ENCODE measurements at regions not wholly inside any gene's neighbourhood (a gene's known extent, or its start where the extent isn't known, plus 50 kb on each side); places are given as distances from the start of the nearest gene placed in this dataset.

DNA sequence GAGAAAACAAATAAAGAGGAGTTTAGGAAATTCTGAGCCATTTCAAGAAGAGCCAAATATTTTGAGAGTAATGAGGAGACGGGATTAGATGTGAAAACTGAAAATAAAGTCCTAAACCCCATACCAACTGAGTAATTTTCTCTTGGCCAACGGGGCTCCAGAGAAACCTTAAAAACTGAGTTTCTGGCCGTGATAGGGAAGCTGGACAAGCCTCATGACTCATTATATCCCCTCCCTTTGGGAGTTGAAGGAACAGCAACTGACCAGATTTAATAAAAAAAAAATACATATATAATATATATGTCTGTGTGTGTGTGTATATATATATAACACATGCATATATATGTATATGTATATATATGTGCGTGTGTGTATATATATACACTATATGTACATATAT lies 119.6 kb downstream of the PRDM9 start:
- TF ChIP-seq, protein P1, sequence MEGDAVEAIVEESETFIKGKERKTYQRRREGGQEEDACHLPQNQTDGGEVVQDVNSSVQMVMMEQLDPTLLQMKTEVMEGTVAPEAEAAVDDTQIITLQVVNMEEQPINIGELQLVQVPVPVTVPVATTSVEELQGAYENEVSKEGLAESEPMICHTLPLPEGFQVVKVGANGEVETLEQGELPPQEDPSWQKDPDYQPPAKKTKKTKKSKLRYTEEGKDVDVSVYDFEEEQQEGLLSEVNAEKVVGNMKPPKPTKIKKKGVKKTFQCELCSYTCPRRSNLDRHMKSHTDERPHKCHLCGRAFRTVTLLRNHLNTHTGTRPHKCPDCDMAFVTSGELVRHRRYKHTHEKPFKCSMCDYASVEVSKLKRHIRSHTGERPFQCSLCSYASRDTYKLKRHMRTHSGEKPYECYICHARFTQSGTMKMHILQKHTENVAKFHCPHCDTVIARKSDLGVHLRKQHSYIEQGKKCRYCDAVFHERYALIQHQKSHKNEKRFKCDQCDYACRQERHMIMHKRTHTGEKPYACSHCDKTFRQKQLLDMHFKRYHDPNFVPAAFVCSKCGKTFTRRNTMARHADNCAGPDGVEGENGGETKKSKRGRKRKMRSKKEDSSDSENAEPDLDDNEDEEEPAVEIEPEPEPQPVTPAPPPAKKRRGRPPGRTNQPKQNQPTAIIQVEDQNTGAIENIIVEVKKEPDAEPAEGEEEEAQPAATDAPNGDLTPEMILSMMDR (IDR thresholded peaks at IDR 0.05) = no peak
- no peak for TF ChIP-seq ZFX (IDR thresholded peaks at IDR 0.05; ENCODE audit: borderline replicate concordance)

All from 22Rv1 (cell line).